Epithelial cell of esophagus (primary cell): ENCODE measurements at regions not wholly inside any gene's neighbourhood (a gene's known extent, or its start where the extent isn't known, plus 50 kb on each side); places are given as distances from the start of the nearest gene placed in this dataset.

Experiments
- DNase-seq: peaks from one replicate; pipeline ENCODE4 v3.0.0; 2010; ENCODE audit warnings: low read depth
- H3K4me3 ChIP-seq: 2 replicates; pipeline ENCODE4 v1.5.1; 2011; ENCODE audit warnings: mild to moderate bottlenecking, low read length, control low read depth
- CTCF ChIP-seq: IDR thresholded peaks from 2 replicates; pipeline ENCODE4 v1.5.1; 2011; ENCODE audit warnings: low read depth, mild to moderate bottlenecking, low read length, control low read depth, inconsistent platforms; ENCODE audit not compliant: insufficient read depth; ENCODE audit errors: missing control alignments

- no peak for DNase-seq
- H3K4me3 ChIP-seq: no peak overlapping the region
- no peak for TF ChIP-seq CTCF
Measured at GRCh38 chr12:58044966-58045365, 103.6 kb downstream of the ATP23 start.

- H3K4me3 ChIP-seq: no peak overlapping the region
- peak; percentile 54 for DNase-seq
- no peak for TF ChIP-seq CTCF
Measured at GRCh38 chr12:58046271-58046670, 104.9 kb downstream of the ATP23 start.

- no peak for TF ChIP-seq CTCF
- DNase-seq: no peak
- H3K4me3 ChIP-seq: no peak overlapping the region
Measured at GRCh38 chr12:58051378-58051777, 110.0 kb downstream of the ATP23 start.

GRCh38 chr12:58064666-58065065, 123.3 kb downstream of the ATP23 start:
- no peak for TF ChIP-seq CTCF
- DNase-seq: no peak

GRCh38 chr12:58066296-58066695, 124.9 kb downstream of the ATP23 start:
- peak; percentile 47 for DNase-seq

More at GRCh38 chr12:58064666-58065065, 123.3 kb downstream of the ATP23 start:
- no peak overlapping the region for H3K4me3 ChIP-seq

GRCh38 chr12:58067610-58068387, 126.4 kb downstream of the ATP23 start:
- peak; percentile 94 for DNase-seq
- no peak for TF ChIP-seq CTCF
- no peak overlapping the region for H3K4me3 ChIP-seq

More at GRCh38 chr12:58066296-58066695, 124.9 kb downstream of the ATP23 start:
- no peak for TF ChIP-seq CTCF
- H3K4me3 ChIP-seq: no peak overlapping the region

- no peak for TF ChIP-seq CTCF
- no peak for DNase-seq
- H3K4me3 ChIP-seq: no peak overlapping the region
Measured at GRCh38 chr12:58068706-58069105, 127.3 kb downstream of the ATP23 start.
